ENCODE measurements at regions not wholly inside any gene's neighbourhood (a gene's known extent, or its start where the extent isn't known, plus 50 kb on each side); places are given as distances from the start of the nearest gene placed in this dataset.

- CTCF ChIA-PET, result no interaction called here
- no peaks in the 10 kb centered on the region for H3K9me2 ChIP-seq (ENCODE audit: insufficient read depth)
- TF ChIP-seq FOSL1 (IDR thresholded peaks at IDR 0.05; ENCODE audit: low read depth), result no peak
- 0 out of 2 replicates have a peak, but pooled peaks have one; percentile 19 for TF ChIP-seq RAD21 (IDR thresholded peaks at IDR 0.05; ENCODE audit: low read depth)
These were observed 101.4 kb upstream of the STT3B start for GRCh38 chr3:31431321-31431720.

GRCh38 chr3:31432897-31433678, 99.6 kb upstream of the STT3B start:
- Histone ChIP-seq H3K9ac (ENCODE audit: low read length) (no peak overlapping the region), H4K20me1 (ENCODE audit: insufficient read depth) (no peaks in the 10 kb centered on the region), H3K4me1 (ENCODE audit: control insufficient read depth in 1 of 2, insufficient read depth in 2 of 2, low read length in 2 of 2) (no peaks in the 10 kb centered on the region), H3K4me2 (ENCODE audit: low read length) (no peak overlapping the region), H3K36me3 (ENCODE audit: control insufficient read depth in 1 of 2, insufficient read depth in 2 of 2, low read length in 2 of 2) (no peaks in the 10 kb centered on the region), H3K27ac (ENCODE audit: low read depth, low read length) (no peak overlapping the region), H3K4me3 (replicated peaks in 1 of 2; ENCODE audit: low read depth in 1 of 2, low read length in 2 of 2) (no peak overlapping the region), H3K9me2 (ENCODE audit: insufficient read depth) (no peaks in the 10 kb centered on the region), H2AFZ (ENCODE audit: low read depth, low read length, poor library complexity, severe bottlenecking) (no peak overlapping the region), H3K9me3 (ENCODE audit: control insufficient read depth in 1 of 2, insufficient read depth in 1 of 2, low read depth in 1 of 2, low read length in 2 of 2) (no peaks in the 10 kb centered on the region; a peak in 1 of 4 replicates), H3K27me3 (ENCODE audit: insufficient read depth, low read length) (no peaks in the 10 kb centered on the region), H3K79me2 (ENCODE audit: insufficient read depth, low read length) (no peaks in the 10 kb centered on the region)
- TF ChIP-seq, protein P1, sequence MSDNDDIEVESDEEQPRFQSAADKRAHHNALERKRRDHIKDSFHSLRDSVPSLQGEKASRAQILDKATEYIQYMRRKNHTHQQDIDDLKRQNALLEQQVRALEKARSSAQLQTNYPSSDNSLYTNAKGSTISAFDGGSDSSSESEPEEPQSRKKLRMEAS (IDR thresholded peaks at IDR 0.05), result no peak
- TF ChIP-seq EZH2phosphoT487 (IDR thresholded peaks at IDR 0.05; ENCODE audit: borderline replicate concordance), result no peak
- TF ChIP-seq ZNF274 (IDR thresholded peaks at IDR 0.05; ENCODE audit: low read depth, low read length), result no peak
- TF ChIP-seq ZFX (IDR thresholded peaks at IDR 0.05), result no peak
- TF ChIP-seq RAD21 (IDR thresholded peaks at IDR 0.05; ENCODE audit: low read depth), result no peak
- TF ChIP-seq YY1 (IDR thresholded peaks at IDR 0.05; ENCODE audit: extremely low read depth, insufficient replicate concordance, low read depth, low read length), result no peak
- no peak for TF ChIP-seq EZH2 (IDR thresholded peaks at IDR 0.05)
- TF ChIP-seq JUND (IDR thresholded peaks at IDR 0.05), result no peak
- no peak for TF ChIP-seq CEBPB (IDR thresholded peaks at IDR 0.05; ENCODE audit: low read depth)
- no peak for TF ChIP-seq SP1 (IDR thresholded peaks at IDR 0.05; ENCODE audit: low read depth)
- no peak for TF ChIP-seq FOSL1 (IDR thresholded peaks at IDR 0.05; ENCODE audit: low read depth)
- TF ChIP-seq ELF1 (IDR thresholded peaks at IDR 0.05; ENCODE audit: borderline replicate concordance, low read depth), result no peak
- DNase-seq (ENCODE audit: low read depth, low spot score) (no peak), ATAC-seq (no peak)
- intact Hi-C loops (cut with micrococcal nuclease), result no loop called here
- ChIA-PET POLR2A (no interaction called here), RAD21 (ENCODE audit: low non-redundant PET in 1 of 2, low total read pairs in 2 of 2, uncharacterized antibody in 2 of 2, unreplicated experiment in 2 of 2) (no interaction called here), CTCF (no interaction called here)
- BruUV-seq (replicated peaks), result no TSS peak

More at GRCh38 chr3:31431321-31431720, 101.4 kb upstream of the STT3B start:
- DNase-seq (ENCODE audit: low read depth, low spot score) (no peak), ATAC-seq (no peak)
- H3K79me2 ChIP-seq (ENCODE audit: insufficient read depth, low read length), result no peaks in the 10 kb centered on the region
- no peak overlapping the region for H3K27ac ChIP-seq (ENCODE audit: low read depth, low read length)
- H2AFZ ChIP-seq (ENCODE audit: low read depth, low read length, poor library complexity, severe bottlenecking), result no peak overlapping the region
- no peaks in the 10 kb centered on the region for H3K36me3 ChIP-seq (ENCODE audit: control insufficient read depth in 1 of 2, insufficient read depth in 2 of 2, low read length in 2 of 2)
- H4K20me1 ChIP-seq (ENCODE audit: insufficient read depth), result no peaks in the 10 kb centered on the region
- no TSS peak for BruUV-seq (replicated peaks)
- ChIA-PET POLR2A (no interaction called here), RAD21 (ENCODE audit: low non-redundant PET in 1 of 2, low total read pairs in 2 of 2, uncharacterized antibody in 2 of 2, unreplicated experiment in 2 of 2) (no interaction called here)
- H3K4me2 ChIP-seq (ENCODE audit: low read length), result no peak overlapping the region
- no peak overlapping the region for H3K9ac ChIP-seq (ENCODE audit: low read length)
- no peaks in the 10 kb centered on the region for H3K27me3 ChIP-seq (ENCODE audit: insufficient read depth, low read length)
- no peak overlapping the region for H3K4me3 ChIP-seq (replicated peaks in 1 of 2; ENCODE audit: low read depth in 1 of 2, low read length in 2 of 2)
- no peaks in the 10 kb centered on the region; a peak in 1 of 4 replicates for H3K9me3 ChIP-seq (ENCODE audit: control insufficient read depth in 1 of 2, insufficient read depth in 1 of 2, low read depth in 1 of 2, low read length in 2 of 2)
- H3K4me1 ChIP-seq (ENCODE audit: control insufficient read depth in 1 of 2, insufficient read depth in 2 of 2, low read length in 2 of 2), result no peaks in the 10 kb centered on the region
- intact Hi-C loops (cut with micrococcal nuclease), result no loop called here

Measured in HCT116 (cell line).